IPS-11a (cell line): ENCODE measurements at regions not wholly inside any gene's neighbourhood (a gene's known extent, or its start where the extent isn't known, plus 50 kb on each side); places are given as distances from the start of the nearest gene placed in this dataset.

ENCODE experiments used
- H3K4me3 ChIP-seq: one replicate; pipeline ENCODE4 v1.5.1; 2013; ENCODE audit warnings: low read depth, low read length, control low read depth

DNA sequence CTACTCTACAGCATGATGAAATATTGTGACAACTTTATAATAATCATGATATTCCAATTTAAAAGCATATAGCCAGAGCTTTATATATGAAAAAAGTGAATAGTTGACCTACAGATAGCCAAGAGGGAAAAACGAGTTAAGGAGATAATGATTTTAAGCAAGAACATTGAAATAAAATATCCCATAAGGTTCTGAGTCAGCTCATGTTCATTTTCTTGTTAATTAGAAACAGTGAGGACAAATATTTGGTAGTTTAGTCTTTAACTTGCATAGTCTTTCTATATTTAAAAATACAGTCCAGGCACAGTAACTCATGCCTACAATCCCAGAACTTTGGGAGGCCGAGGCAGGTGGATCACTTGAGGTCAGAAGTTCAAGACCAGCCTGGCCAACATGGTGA is 55.8 kb upstream of the CDH6 start:
- no peak overlapping the region for H3K4me3 ChIP-seq

DNA sequence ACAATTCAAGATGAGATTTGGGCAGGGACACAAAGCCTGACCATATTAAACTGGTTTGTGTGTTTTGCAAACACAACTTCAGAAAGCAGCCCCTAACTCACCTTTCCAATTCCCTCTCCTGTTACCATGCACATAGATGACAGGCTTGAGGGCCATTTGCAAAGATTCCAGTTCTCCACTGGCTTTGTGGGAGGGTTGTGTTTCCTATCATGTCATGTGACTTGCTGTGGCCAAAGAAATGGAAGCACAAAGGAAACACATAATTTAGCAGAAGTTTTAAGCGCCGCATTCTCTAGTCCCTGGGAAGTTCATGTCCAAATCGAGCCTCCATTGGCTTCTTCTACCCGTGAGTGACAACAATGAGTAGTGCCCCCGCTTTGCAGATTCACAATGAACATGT is 57.9 kb upstream of the CDH6 start:
- H3K4me3 ChIP-seq, result no peak overlapping the region

DNA sequence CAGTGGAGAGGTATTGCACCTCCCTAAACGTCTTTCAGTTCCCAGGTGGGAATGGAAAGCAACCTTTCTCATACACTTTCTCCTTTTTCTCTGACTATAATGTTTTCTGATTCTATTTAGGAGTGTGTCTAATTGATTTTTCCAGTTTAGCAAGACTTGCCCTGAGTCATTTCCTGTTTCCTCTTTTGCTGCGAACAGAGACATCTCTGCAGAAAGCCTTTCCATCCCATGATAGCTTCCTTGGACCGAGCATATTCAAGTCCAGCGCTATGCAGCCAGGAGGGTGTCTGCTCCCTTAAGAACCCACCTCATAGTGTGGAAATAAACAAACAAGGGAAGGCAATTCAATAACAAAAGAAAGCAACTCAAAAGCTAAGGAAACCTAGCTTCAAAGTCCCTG is 60.0 kb upstream of the CDH6 start:
- no peak overlapping the region for H3K4me3 ChIP-seq

DNA sequence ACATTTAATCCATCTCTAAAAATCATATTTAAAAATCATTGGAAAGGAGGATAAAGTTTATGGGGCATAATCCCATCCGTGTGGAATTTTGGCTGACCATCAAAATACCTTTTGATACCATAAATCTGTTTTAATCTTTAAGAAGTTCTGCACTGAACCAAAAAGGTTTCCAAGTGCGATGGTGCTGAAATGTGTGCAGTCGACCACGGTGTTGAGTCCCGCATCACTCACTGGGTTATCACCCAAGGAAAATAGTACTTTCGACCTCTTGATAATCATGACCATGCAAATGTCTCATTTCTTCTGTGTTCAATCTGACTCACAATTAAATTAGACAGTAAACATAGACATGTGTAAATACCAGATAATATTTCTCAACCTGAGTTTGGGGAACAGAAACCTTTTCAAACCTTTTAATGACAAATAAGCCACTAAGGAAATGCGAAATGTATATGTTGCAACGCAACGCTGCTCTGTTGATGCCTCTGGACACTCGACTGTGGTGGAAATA is 62.0 kb upstream of the CDH6 start:
- no peak overlapping the region for H3K4me3 ChIP-seq

DNA sequence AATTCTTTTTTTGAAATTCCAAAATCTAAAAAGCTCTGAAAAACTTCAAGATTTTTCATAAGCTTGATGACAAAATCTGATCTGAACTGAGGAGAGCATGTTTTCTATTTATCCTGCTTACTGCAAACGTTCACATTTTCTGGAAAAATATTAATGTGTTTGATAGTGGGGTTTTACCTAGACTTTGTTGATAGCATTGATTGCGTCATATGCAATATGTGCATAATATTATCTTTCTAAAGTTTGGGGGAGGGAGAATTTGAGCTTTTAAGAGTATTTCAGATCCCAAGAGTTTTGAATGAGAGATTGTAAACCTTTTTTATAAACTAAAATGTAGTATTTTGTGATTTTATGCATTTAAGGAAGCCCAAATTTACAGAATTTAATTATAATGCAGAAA is 62.8 kb upstream of the CDH6 start:
- H3K4me3 ChIP-seq, result no peak overlapping the region

DNA sequence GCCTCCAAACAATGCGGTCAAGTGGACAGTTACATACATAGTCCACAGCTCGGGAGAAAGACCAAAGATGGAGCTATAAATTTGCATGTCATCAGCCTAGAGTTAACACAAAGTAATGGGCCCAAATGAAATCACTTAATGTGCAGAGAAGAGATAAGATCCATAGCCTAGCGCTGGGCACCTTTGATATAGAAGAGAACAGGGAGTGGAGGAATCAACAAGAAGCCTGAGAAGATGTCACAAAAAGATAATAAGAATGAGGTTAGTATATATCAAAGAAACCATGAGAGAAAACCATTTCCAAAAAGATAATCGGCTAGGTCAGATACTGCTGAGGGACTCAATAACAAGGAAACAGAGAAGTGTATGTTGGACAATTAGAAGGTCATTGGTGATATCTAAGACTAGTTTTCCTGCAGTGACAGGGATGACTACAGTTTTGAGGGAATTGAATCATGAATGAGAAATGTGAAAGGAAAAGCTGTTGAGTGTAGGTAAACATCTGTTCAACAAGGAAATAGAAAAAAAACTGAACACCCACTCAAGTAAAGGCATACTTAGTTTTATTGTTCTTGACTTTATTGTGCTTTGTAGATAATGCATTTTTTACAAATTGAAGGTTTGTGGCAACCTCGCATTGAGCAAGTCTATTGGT is 68.7 kb upstream of the CDH6 start:
- no peak overlapping the region for H3K4me3 ChIP-seq

DNA sequence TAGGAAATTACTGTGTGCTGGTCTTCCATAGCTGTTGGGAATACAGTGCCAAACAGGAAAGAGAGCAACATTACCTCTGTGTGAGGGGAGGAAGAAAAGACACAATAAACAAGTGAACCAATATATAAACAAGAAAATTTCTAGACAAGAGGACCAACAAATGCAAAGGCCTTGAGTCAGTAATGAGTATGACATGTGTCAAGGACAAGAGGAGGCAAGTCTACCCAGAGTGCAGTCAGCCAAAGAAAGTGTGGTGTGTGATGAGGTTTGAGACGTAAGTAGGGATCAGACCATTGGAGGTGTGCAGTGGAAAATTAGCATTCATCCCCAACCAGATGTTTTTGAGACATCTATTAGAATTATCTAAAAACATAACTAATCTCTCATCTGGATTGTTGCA is 69.5 kb upstream of the CDH6 start:
- no peak overlapping the region for H3K4me3 ChIP-seq

DNA sequence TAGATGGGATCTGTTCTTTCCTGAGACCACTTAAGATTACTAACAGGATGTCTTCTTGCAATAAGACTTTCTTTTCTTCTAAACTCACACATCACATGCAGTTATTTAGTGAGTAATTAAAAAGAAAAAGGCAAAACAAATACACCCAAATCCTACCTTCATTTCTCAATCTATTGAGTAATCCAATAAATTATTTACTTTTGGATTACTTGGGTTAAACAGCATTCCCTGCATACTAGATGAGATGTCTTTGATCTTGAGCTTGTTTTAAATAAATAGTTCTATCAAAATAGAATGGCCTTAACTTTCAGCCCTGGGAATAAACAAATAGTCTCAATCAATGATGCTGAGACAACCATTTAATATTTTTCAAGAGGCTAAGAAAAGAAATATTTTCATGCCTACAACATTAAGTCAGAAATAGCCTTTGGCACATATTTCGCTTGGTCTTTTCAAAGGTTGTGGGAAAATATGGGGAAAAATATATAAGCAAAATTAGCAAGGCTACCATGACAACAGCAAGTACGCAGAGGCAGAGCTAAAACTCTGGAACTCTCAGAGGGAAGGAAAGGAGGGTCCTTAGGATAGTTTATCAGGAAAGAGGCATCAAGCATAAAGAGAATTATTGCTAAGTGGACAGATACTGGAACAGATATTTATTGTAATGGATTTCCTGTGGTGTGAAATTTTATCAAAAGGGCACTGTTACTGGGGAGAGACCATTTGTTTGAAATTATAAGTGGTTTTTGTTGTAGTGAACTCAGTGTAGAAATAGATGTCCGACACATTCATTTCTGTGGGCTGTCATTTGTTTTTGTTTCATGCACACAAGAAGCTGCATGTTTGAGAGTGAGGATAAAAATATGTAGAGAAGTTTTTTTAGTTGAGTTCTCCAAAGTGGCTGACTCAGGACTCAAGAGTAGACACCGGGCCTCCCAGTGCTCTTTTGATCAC is 70.2 kb upstream of the CDH6 start:
- H3K4me3 ChIP-seq, result no peak overlapping the region

DNA sequence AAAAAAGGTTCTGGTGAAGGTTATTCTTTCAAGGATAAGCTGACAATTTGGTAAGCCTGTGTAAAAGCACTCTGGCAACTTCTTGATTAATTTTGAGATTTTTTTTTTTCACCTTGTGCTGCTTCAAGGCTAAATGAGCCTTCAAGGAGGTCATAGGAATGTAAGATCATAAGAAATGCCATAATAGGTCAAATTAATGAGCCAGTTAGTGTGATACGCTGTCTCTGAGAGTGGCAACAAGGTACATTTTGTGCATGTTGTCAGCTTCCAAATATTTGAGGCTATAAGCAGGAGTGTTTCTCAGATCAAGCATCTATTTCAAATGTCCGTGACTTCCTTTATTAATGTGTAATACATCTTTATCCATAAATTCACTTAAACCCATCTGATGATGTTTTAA is 72.3 kb upstream of the CDH6 start:
- no peak overlapping the region for H3K4me3 ChIP-seq

DNA sequence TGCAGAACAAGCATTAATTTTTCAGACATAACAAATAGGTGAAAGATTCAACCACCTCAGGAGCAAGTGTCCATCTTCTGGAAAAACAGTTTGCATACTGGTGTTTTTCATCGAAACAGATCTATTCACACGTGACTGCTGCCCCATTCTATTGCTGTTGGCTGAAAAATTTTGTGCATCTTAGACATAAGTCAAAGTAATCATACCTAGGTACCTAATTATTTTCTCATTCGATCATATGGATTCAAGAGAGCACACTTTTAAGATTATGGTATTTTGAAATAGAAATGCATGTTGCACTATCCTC is 72.9 kb upstream of the CDH6 start:
- no peak overlapping the region for H3K4me3 ChIP-seq

DNA sequence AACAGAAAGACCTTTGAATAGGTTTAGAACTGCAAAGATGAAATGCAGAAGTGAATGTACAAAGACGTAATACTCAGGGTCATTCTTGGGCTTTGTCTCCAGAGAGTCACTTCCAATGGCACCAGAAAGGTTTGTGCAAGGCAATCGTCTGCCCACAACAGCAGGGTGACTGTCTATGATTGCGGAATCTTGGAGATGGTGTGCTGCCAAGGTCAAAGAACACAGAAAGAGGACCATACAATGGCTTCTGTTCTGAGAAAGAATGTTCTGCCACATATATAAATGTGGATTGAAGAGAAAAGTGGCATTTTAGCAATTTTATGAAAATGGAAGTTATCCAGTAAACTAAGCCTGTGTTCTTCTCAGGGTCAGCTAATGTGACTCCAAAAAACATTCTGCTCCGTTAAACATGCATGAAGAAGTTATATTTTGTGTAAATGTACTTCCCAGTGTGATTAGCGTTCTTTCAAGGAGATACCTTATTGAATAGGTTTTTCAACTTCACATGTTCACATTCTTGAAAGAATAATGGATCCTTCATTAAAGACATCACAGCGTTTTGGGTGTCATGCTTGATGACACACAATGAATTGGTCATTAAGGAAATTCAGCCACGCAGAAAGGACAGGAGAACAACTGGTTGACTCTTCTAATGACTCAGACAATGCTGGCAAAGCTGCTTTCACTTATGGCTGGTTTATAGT is 73.4 kb upstream of the CDH6 start:
- no peak overlapping the region for H3K4me3 ChIP-seq

DNA sequence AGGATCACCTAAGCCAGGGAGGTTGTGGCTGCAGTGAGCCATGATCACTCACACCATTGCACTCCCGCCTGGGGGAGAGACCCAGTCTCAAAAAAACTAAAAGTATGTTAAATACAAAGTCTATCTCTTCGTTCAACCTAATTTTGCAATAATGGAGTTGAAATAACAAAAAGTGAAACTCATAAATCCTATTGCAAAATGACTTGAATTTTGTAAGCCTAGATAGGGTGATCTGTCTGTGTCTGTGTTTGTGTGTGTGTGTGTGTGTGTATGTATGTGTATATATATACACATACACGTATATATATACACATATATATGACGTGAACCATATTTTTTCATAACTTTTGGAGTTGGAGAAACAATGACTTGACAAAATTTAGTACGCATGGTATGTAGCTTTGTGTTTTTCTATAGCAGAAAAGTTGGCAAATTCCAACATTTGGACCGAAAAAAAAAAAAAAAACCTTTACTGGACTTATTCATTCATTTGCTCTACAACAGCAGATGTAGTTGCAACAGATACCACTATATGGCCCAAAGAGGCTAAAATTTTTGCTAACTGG is 76.9 kb upstream of the CDH6 start:
- no peak overlapping the region for H3K4me3 ChIP-seq

DNA sequence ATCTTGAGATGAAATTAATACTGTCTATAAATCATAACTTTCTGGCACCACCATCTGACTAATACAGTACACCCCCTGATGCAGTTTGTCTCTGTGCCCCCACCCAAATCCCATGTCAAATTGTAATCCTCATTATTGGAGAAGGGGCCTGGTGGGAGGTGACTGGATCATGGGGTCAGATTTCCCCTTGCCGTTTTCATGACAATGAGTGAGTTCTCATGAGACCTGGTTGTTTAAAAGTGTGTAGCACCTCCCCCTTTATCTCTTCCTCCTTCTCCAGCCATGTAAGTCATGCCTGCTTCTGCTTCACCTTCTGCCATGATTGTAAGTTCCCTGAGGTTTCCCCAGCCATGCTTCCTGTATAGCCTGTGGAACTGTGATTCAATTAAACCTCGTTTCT is 78.7 kb upstream of the CDH6 start:
- H3K4me3 ChIP-seq, result no peak overlapping the region

DNA sequence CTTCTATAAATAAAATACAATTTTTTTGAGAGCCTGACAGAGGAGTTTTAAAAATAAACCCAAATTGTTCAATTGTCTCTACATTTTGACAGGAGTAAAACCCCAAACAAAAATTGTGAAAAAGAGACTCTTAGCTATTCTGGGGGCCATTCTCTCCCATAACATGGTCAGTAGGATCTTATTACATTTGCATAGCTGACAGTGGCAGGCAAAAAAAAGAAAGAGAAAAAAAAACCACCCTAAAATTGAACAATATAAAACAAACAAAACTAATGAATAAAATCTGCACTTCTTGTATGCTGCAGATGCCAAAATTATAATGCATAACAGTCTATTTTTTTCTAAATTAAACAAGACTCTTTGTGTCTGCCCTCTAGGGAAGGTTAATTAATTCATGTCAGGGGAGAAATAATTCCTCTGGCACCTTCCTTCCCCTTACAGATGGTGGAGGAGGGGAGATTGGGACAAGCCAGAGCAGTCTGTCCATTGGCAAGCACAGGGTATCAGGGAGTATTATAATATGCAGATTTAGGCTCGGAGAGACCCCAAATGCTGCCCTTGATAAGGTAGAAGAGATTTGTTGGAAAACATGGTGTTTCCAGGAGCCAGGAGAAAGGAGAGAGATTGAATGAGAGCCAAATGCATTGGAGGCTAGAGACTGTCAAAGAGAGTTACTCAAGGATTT is 79.7 kb upstream of the CDH6 start:
- no peak overlapping the region for H3K4me3 ChIP-seq

DNA sequence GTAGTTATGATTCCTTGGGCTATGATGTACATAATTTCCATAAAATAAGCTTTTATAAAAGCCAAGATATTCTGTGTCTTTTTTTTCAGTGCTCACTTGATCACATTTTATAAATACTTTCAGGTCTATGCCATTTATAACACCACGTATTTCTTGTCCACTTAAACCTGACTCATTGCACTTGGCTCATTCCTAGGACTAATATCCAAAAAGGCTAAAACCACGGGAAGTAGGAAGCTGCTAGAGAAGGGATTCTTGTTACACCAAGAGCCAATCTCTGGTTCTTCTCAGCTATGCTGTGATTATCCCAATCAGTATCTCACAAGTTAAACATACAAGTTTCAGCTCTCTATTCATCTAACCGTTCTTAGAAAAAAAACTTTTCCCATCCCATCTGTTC is 80.4 kb upstream of the CDH6 start:
- H3K4me3 ChIP-seq, result no peak overlapping the region

DNA sequence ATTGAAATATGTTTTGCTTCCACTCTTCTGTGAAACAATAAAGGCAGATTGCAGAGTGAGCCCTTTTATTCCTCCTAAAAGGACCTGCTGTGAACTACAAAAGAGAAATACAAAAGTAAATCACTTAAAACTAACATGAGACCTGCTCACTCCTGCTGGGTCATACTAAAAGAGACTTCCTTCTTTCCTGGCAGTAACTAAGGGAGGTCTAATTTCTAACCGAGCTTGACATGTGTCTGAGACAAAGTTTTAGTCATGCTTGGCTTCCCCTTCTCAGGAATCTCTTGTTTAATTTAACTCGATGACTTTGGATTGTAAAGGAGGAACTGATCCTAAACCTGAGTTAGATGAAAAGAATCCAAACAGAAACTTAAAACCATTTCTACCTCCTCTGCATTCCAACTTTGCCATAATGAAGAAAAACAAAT is 86.4 kb upstream of the CDH6 start:
- no peak overlapping the region for H3K4me3 ChIP-seq

DNA sequence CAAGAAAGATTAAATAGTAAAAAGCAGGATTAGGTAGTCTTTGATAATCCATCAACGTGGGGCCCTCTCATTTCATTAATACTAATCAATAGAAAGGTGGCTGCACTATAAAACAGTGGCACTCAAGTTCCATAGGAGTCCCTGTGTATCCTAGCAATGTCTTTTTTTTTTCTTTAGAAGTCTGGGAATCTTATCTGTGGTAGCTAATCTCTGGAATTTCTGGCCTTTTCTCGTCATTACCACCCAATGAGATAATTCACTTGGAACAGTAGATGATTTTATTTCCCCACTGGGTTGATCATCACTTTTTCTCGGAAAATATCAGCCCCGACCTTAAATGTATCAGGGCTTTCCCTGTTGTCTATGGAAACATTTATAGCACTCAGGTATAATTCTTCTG is 86.8 kb upstream of the CDH6 start:
- H3K4me3 ChIP-seq, result no peak overlapping the region

DNA sequence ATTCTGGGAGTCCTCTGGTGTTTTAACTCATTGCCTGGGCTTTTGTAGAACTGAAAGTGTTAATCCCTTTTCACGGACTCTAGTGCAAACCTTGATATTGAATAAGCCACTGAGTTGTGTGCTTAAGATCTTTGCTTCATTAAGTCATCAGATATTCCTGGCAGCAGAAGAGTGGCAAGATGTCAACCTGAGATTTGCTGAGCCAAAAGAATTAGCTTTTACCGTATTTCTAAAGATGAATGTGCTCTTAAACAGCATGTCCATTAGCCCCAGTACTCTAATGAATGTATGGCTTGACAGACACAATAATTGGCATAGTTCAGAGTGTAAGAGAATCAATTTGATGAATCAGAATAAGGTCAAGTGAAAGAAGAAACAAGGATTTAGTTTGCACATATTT is 87.2 kb upstream of the CDH6 start:
- no peak overlapping the region for H3K4me3 ChIP-seq

DNA sequence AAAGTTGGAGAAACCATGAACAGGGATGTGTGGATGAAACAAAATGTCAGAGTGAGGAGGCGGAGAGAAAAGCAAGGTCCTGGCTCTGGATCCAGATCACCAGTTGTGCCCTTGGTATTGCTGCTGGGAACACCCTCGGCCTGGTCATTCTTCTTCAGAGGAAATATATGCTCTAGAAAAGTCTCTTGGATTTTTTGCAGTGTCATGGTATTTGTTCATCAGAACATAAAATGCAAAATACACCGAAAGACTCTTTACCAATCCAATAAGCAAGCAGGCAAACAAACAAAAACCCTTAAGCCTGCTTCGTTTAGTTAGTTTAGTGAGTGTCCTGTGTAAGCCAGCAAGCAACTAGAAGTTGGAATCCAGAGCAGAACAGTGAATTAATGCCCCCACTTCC is 88.7 kb upstream of the CDH6 start:
- H3K4me3 ChIP-seq, result no peak overlapping the region

DNA sequence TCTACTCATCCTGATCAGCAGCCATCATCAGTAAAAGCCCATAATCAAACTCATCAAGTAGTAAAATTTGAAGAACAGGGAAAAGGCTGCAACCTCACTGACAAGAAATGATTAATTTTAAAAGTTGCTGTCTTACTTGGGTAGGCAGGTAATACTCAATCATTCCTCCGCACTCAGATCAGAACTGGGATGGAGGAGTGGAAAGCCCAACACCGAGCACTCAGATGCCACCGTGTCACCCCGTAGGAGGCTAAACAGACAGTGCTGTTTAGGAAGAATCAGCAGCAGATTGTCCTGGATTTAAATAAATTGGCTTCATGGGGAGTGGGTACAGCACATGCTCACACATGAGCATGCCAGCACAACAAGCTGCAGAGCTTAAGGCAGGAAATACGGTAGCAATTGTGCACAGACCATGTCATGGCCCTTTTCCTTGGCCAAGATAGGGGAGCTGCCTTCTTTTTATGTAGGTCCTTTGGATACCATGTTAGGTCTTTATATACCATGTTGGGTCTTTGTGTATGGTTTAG is 92.6 kb upstream of the CDH6 start:
- H3K4me3 ChIP-seq, result no peak overlapping the region
